ENCODE measurements at regions not wholly inside any gene's neighbourhood (a gene's known extent, or its start where the extent isn't known, plus 50 kb on each side); places are given as distances from the start of the nearest gene placed in this dataset.

GRCh38 chr1:213329406-213330008, 278.5 kb downstream of the RPS6KC1 start:
- TF ChIP-seq, protein P1, sequence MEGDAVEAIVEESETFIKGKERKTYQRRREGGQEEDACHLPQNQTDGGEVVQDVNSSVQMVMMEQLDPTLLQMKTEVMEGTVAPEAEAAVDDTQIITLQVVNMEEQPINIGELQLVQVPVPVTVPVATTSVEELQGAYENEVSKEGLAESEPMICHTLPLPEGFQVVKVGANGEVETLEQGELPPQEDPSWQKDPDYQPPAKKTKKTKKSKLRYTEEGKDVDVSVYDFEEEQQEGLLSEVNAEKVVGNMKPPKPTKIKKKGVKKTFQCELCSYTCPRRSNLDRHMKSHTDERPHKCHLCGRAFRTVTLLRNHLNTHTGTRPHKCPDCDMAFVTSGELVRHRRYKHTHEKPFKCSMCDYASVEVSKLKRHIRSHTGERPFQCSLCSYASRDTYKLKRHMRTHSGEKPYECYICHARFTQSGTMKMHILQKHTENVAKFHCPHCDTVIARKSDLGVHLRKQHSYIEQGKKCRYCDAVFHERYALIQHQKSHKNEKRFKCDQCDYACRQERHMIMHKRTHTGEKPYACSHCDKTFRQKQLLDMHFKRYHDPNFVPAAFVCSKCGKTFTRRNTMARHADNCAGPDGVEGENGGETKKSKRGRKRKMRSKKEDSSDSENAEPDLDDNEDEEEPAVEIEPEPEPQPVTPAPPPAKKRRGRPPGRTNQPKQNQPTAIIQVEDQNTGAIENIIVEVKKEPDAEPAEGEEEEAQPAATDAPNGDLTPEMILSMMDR (IDR thresholded peaks at IDR 0.05; ENCODE audit: low read length) = no peak
- no peak for TF ChIP-seq EZH2 (IDR thresholded peaks at IDR 0.05; ENCODE audit: borderline replicate concordance, low read length)

Data from OCI-LY1 (cell line).